ENCODE measurements at regions not wholly inside any gene's neighbourhood (a gene's known extent, or its start where the extent isn't known, plus 50 kb on each side); places are given as distances from the start of the nearest gene placed in this dataset.

DNA sequence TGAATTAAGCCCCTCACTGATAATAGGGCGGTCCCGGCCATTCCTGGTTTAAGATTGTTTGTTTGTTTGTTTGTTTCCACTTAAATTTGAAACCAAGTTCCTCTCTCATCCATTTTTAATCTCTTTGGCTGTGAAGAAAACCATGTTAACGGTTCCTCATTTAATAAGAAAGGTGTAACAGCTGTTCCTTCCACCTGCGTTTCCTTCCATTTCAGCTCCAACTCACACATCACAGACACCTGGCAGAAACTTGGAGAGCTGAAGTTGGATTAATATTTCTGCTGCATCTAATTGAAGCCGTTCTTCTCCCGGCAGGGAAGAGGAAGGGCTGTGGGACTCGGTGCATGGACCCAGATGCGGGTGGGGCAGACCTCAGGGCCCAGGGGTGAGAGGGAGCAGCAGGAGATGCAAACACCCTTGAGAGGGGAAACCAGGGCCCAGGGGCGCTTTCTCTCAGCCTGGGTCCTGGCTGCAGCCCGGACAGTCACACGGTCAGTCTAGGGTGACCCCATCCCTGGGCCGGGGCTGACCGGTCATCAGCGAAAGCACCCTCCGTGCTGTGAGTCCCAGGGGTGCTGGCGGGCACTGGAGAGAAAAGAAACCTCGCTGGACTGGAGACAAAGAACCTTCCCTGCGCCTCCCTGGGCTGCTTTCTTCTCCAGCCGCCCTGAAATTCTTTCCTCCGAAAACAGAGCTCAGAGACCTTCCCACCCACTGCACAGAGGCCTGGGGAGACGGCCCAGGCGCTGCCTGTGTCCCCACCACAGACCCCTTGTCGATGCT lies 242.0 kb downstream of the BRD1 start:
- no peak for DNase-seq

GRCh38 chr22:49583886-49584505 lies 243.7 kb downstream of the BRD1 start:
- DNase-seq, result no peak

- DNase-seq, result no peak
Observed at GRCh38 chr22:49583341-49583740, 244.3 kb downstream of the BRD1 start.

DNA sequence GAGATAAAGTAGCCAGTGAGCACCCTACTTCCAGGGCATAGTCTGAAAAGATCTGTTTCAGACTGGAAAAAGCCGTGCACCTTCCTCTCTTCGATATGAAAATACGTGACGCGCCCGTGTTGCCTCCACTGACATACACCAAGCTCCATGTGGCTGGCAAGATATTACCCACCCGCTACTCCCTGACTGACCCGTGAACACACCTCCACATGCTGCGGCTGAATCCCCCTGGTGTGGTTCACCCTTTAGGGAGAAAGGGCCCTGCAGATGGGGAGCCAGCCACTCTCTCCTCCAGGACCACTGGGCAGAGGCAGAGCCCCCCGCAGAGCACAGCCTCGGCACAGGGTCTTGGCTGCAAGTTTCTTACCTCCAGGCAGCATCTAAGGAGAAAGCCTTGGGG lies 245.0 kb downstream of the BRD1 start:
- DNase-seq, result no peak

GRCh38 chr22:49582181-49582580 lies 245.5 kb downstream of the BRD1 start:
- peak; percentile 10 for DNase-seq

GRCh38 chr22:49580024-49580423 lies 247.6 kb downstream of the BRD1 start:
- DNase-seq, result no peak

DNA sequence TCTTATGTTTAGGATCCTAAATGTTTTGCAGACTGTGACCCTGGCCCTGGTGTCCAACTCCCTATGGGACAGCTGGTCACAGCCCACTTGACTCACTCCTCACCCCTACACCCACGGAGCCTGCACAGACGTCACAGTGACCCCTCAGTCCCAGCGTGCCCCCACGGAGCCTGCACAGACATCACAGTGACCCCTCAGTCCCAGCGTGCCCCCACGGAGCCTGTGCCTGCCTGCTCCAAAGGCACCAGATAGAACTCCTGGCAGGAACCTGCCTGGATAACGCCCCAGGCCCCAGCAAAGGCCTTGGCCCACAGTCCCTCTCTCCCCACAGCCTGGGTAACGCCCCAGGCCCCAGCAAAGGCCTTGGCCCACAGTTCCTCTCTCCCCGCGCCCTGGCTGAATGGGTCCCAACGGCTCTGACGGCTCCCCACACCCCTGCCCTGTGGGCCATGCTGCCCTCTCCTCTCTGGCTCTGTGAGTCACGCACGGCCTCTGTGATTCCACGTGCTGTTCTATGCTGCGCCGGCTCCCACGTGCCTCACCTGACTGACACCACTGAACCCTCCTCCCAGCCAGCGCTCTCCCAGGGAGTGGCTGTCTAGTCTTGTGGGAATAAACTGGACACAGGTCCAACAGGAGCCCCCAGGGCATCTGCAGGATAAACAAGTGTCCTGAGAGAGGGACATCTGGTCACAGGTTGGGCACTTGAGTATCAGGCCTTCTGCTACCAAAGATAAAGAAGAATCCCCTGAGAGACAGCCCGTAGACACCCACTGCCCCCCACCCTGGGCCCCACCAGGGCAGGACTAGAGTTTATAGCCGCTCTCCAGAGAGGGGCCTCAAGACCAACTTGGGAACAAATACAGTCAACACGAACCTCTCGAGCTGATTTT lies 250.3 kb downstream of the BRD1 start:
- no peak for DNase-seq

DNA sequence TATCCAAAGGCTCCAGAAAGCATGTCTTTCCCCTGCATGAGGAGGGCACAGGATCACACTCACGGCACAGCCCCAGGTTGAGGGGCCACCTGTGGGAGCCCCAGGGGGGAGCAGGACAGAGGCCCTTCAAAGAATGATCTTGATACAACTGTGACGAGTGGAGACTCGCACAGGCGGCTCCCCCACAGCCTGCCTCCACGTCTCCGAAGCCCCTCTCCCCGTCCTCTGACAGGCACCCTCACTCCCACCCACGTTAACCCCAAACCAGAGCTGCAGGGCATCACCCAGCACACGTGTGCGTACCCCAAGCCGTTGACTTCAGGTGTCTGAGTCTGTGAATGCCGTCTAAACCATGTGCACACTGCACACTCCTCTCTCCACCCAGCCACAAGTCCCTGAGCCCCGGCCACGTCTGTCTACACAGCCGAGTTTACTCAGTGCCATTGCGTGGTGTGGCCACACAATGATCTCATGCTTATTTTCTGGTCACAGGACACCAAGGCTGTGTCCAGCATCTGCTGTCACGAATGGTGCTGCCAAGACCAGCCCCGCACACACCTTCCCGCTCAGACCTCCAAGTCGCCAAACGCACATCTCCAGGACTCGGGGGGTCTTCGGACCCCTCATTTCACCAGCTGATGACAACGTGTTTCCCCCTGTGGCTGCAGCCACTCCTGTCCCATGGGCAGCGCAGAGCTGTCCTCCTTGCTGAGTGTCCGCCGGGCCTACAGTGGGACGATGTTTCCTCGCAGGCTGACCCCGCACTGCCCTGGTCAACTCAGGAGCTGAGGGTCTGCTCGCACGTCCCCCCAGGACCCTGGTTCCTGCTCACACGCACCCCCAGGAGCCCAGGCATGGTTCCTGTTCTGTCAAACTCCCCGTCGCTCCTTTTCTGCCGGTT lies 251.2 kb downstream of the BRD1 start:
- no peak for DNase-seq

DNA sequence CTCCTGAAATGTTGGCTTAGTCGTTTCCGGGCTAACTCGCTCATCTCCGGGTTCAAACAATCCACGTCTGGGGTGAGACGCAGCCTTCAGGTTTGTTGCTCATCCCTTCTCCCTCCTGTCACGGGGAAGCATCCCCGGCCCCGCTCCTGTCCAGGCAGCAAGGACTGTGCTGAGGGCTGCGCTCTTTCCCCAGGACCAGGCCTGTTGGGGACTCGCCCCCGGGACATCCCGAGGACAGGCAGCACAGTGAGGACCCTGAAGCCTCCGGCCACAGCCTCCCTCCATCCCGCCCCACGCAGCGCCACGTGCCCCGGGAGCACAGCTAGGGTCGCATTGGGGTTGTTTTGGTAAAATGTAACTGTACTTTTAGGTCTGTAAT lies 252.0 kb downstream of the BRD1 start:
- no peak for DNase-seq

DNA sequence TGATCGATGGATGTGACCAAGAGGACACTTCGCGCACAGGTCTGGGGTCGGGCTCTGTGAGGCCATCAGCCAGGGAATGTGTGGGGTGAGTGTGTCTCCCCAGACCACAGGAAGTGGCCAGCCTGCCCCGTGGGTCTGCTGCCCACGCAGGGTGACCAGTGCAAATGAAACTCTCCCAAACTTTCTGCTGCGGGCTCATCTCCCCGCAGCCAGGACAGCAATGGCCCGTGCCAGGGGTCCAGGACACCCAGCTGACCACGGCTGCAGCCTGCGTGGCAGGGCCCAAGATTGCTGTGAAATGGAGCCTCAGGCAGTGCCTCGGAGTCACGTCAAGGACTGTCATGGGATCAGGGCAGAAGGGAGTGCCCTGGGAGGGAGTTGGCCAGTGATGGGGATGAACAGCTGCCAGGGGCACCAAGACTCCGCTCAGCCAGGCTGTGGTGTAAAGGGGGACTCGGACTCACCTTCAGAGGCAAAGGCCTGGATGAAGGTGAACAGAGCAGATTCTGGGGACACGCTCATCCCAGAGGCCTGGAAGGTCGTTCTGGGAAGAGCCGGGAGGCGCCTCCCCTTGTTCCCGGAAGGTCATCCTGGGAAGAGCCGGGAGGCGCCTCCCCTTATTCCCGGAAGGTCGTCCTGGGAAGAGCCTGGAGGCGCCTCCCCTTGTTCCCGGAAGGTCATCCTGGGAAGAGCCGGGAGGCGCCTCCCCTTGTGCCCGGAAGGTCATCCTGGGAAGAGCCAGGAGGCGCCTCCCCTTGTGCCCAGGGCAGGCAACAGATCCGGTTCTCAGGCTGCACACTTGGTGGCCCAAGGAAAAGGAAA lies 252.6 kb downstream of the BRD1 start:
- no peak for DNase-seq

GRCh38 chr22:49574205-49574880 lies 253.3 kb downstream of the BRD1 start:
- DNase-seq, result no peak

DNA sequence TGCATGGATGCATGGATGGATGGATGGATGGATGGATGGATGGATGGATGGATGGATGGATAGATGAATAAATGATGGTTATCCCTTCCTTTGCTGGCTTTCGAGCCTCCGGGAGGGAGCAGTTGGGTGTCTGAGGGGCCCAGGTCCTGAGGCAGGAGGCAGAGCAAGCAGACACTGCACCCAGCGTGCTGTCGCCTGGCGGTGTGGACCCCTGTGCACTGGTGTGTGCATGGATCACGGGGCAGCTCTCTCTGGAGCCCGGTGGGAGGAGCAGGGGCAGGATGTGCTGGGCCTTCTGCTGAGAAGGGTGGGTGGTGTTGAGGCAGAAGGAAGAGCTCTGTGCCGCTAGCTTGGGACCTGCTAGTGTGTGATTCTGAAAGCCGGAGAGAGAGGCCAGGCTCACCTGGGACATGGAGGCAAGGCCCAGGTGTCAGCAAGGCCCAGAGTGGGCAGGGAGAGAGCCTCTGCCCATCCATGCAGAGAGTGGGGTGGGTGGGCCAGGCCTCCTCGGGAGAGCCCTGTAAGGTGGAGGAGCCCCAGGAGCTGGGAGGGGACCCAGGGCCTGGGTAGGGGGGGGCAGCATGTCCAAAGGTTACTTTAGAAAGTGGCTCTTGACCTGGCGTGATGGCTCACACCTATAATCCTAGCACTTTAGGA lies 254.4 kb downstream of the BRD1 start:
- DNase-seq, result no peak

GRCh38 chr22:49571326-49571725 lies 256.3 kb downstream of the BRD1 start:
- no peak for DNase-seq

GRCh38 chr22:49570032-49570848 lies 257.4 kb downstream of the BRD1 start:
- no peak for DNase-seq

DNA sequence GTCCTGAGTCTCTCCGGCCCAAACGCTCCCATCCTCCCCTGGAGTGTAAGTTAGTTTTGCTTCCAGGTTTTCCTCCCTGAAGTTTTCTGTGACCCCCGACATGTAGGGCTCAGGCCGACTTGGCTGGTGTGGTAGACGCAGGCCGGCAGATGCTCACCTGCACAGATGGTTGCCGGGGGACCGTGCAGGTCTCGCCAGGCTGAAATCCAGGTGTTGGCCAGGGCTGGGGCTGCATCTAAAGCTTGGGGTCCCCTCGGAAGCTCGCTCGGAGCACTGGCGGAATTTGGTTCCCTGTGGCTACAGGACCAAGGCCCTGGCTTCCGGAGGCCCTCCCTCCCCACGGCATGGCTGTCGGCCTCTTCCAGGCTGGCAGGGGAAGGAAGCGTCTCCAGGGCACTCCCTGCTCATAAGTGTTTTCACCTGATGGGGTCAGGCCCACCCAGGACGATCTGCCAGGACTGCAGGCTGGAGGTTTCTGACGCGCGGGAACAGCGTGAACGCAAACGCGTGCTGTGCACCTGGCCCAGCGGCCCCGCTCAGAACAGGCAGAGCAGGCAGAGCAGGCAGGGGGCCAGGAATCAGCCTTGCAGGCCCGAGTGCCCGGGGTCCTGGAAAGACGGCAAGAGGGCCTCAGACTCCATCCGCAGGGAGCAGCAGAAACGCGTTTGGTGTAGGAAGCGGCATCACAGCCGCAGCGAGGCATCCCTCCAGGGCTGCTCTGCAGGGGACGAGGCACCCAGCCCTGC lies 258.2 kb downstream of the BRD1 start:
- DNase-seq, result no peak

DNA sequence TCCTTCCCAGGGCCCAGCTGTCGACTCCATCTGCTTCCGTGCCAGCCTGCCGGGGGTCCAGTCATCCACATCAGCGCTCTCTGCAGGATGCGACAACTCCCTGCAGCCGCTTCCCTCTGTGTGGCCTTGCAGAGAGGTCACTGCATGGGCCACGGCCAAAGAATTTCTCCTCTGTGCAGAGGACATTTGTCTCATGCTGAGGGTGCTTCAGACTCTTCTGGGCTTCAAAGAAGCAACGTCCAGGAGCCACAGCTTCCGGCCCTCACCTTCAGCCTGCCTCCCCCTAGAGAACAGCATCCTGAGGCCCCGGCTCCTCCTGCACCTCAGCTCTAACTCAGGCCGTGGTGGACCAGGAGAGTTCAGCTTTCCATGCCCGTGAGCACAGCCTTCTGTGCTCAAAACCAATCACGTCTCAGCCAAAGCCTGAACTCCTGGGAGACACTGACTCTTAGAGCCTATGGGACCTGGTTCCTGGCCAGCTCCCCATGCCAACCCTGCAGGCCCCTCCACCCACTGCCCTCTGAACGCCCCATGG lies 258.9 kb downstream of the BRD1 start:
- DNase-seq, result no peak

GRCh38 chr22:49567899-49568750 lies 259.5 kb downstream of the BRD1 start:
- no peak for DNase-seq

All from skin of body (tissue), 1 donor.